ENCODE measurements at regions not wholly inside any gene's neighbourhood (a gene's known extent, or its start where the extent isn't known, plus 50 kb on each side); places are given as distances from the start of the nearest gene placed in this dataset.

DNA sequence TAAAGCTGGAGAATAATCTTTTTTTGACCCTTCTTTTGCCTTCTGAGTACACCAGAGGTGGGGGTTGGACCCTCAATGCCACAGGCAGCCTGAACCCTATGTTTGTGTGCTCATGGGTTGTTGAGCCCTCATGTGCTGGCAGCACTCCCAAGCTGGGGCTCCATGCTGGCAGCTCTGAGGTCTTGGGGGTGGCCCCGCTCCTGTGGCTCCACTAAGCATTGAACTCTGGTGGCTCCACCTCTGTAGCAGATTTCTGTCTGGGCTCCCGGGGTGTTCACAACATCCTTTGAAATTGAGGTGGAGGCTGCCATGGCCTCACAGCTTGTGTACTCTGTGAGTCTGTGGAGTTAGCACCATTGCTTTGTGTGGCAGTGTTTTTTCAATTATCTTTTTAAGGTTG, 557.4 kb upstream of the SEL1L start:
- Histone ChIP-seq H3K4me2 (ENCODE audit: low read length) (no peak overlapping the region), H3K9ac (no peak overlapping the region), H2AFZ (no peak overlapping the region), H3K36me3 (ENCODE audit: control insufficient read depth, insufficient read depth, low read length) (no peaks in the 10 kb centered on the region), H3K4me1 (no peaks in the 10 kb centered on the region), H3K79me2 (no peaks in the 10 kb centered on the region), H3K27ac (no peak overlapping the region), H3K27me3 (ENCODE audit: control insufficient read depth, insufficient read depth, low read length) (no peaks in the 10 kb centered on the region), H3K9me3 (ENCODE audit: control insufficient read depth, low read length) (no peaks in the 10 kb centered on the region), H3K4me3 (ENCODE audit: low read depth, low read length) (no peak overlapping the region)
- TF ChIP-seq, protein P1, sequence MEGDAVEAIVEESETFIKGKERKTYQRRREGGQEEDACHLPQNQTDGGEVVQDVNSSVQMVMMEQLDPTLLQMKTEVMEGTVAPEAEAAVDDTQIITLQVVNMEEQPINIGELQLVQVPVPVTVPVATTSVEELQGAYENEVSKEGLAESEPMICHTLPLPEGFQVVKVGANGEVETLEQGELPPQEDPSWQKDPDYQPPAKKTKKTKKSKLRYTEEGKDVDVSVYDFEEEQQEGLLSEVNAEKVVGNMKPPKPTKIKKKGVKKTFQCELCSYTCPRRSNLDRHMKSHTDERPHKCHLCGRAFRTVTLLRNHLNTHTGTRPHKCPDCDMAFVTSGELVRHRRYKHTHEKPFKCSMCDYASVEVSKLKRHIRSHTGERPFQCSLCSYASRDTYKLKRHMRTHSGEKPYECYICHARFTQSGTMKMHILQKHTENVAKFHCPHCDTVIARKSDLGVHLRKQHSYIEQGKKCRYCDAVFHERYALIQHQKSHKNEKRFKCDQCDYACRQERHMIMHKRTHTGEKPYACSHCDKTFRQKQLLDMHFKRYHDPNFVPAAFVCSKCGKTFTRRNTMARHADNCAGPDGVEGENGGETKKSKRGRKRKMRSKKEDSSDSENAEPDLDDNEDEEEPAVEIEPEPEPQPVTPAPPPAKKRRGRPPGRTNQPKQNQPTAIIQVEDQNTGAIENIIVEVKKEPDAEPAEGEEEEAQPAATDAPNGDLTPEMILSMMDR (IDR thresholded peaks at IDR 0.05), result no peak

DNA sequence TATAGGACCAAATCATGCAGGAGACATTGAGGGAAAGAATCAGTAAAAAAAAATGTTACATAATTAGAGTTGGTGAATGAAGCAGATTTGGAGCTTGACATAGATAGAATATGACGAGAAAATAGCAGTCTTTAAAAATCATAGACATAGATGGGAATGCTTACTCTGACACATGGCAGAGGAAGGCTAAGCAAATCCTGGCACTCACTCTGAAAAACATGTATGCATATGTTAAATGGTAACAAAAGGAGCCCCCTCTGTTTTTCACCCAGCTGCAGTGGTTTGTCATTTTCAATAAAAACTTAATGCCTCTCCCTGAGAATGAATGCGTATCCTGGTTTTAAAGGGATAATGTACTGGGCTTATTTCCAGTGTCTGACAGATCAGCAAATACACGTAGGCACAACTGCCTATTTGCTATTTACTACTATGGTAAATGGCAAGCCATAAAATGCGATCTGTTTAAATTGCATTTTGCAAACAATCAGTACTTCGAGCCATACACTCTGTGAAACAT, 561.2 kb upstream of the SEL1L start:
- Histone ChIP-seq H3K4me3 (ENCODE audit: low read depth, low read length) (no peak overlapping the region), H3K27me3 (ENCODE audit: control insufficient read depth, insufficient read depth, low read length) (no peaks in the 10 kb centered on the region), H3K9me3 (ENCODE audit: control insufficient read depth, low read length) (no peaks in the 10 kb centered on the region), H3K4me1 (no peaks in the 10 kb centered on the region), H3K27ac (no peak overlapping the region), H3K9ac (no peak overlapping the region), H2AFZ (no peak overlapping the region), H3K4me2 (ENCODE audit: low read length) (no peak overlapping the region), H3K79me2 (no peaks in the 10 kb centered on the region), H3K36me3 (ENCODE audit: control insufficient read depth, insufficient read depth, low read length) (no peaks in the 10 kb centered on the region)
- TF ChIP-seq, protein P1 (IDR thresholded peaks at IDR 0.05), result no peak

DNA sequence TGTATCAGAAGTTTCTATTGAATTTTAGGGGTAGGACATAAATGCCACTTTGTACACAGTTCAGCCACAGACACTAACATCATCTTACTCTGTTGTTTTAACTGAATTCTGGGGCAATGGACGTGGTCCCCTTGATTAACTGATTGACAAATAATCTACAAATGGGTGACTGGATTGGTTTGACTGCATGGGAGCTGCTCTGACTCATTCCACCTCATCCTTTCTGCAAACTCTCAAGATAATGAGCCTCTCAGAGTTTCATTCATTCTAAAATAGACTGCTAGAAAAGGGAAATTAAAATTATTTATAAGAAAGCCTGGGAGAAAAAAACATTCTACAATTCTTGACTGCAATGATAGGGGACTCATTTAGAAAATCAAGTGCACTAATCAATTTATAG, 570.4 kb upstream of the SEL1L start:
- H2AFZ ChIP-seq, result no peak overlapping the region
- H3K36me3 ChIP-seq (ENCODE audit: control insufficient read depth, insufficient read depth, low read length), result no peaks in the 10 kb centered on the region
- H3K27ac ChIP-seq, result no peak overlapping the region
- H3K27me3 ChIP-seq (ENCODE audit: control insufficient read depth, insufficient read depth, low read length), result no peaks in the 10 kb centered on the region
- H3K9me3 ChIP-seq (ENCODE audit: control insufficient read depth, low read length), result no peaks in the 10 kb centered on the region
- TF ChIP-seq, protein P1 (IDR thresholded peaks at IDR 0.05), result no peak
- no peaks in the 10 kb centered on the region for H3K79me2 ChIP-seq
- no peak overlapping the region for H3K9ac ChIP-seq
- H3K4me2 ChIP-seq (ENCODE audit: low read length), result no peak overlapping the region
- H3K4me1 ChIP-seq, result no peaks in the 10 kb centered on the region
- no peak overlapping the region for H3K4me3 ChIP-seq (ENCODE audit: low read depth, low read length)

DNA sequence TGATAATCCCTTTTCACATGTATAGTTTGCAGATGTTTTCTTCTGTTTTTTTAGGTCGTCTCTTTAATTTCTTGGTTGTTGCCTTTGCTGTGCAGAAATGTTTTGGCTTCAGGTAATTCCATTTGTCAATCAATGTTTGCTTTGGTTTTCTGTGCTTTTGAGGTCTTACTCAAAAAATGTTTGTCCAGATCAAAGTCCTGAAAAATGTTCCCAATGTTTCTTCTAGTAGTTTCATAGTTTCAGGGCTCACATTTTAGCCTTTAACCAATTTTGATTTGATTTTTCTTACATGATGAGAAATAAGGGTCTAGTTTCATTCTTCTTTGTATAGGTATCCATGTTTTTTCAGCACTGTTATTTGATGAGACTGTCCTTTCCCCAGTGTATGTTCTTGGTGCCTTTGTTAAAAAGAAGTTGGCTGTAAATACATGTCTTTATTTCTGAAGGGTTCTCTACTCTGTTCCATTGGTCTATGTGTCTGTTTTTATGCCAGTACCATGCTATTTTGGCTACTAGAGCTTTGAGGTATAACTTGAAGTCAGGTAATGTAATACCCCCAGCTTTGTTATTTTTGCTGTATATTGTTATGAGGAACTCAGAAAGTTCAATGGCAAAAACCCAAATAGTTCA, 578.7 kb upstream of the SEL1L start:
- no peaks in the 10 kb centered on the region for H3K4me1 ChIP-seq
- H3K9me3 ChIP-seq (ENCODE audit: control insufficient read depth, low read length), result no peaks in the 10 kb centered on the region
- no peaks in the 10 kb centered on the region for H3K27me3 ChIP-seq (ENCODE audit: control insufficient read depth, insufficient read depth, low read length)
- no peak overlapping the region for H3K9ac ChIP-seq
- H3K27ac ChIP-seq, result no peak overlapping the region
- H3K36me3 ChIP-seq (ENCODE audit: control insufficient read depth, insufficient read depth, low read length), result no peaks in the 10 kb centered on the region
- no peak overlapping the region for H3K4me3 ChIP-seq (ENCODE audit: low read depth, low read length)
- H2AFZ ChIP-seq, result no peak overlapping the region
- no peaks in the 10 kb centered on the region for H3K79me2 ChIP-seq
- TF ChIP-seq, protein P1 (IDR thresholded peaks at IDR 0.05), result no peak
- H3K4me2 ChIP-seq (ENCODE audit: low read length), result no peak overlapping the region

DNA sequence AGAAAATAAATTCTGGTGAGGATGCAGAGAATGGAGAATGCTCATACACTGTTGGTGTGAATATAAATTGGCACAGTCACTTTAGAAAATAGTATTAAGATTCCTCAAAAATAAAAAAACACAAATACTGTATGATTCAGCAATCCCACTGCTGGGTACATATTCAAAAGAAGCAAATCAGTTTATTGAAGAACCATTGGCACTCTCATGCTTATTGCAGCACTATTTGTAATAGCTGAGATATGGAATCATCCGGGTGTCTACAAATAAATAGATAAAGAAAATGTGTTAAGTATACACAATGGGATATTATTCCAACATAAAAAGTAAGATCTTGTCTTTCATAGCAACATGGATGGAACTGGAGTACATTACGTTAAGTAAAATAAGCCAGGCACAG, 579.4 kb upstream of the SEL1L start:
- TF ChIP-seq, protein P1 (IDR thresholded peaks at IDR 0.05), result no peak
- H3K27me3 ChIP-seq (ENCODE audit: control insufficient read depth, insufficient read depth, low read length), result no peaks in the 10 kb centered on the region
- H3K4me3 ChIP-seq (ENCODE audit: low read depth, low read length), result no peak overlapping the region
- H3K9me3 ChIP-seq (ENCODE audit: control insufficient read depth, low read length), result no peaks in the 10 kb centered on the region
- H3K4me2 ChIP-seq (ENCODE audit: low read length), result no peak overlapping the region
- H3K27ac ChIP-seq, result no peak overlapping the region
- no peaks in the 10 kb centered on the region for H3K4me1 ChIP-seq
- no peaks in the 10 kb centered on the region for H3K36me3 ChIP-seq (ENCODE audit: control insufficient read depth, insufficient read depth, low read length)
- no peaks in the 10 kb centered on the region for H3K79me2 ChIP-seq
- H3K9ac ChIP-seq, result no peak overlapping the region
- no peak overlapping the region for H2AFZ ChIP-seq
